IPS-NIHi7 (cell line): ENCODE measurements at regions not wholly inside any gene's neighbourhood (a gene's known extent, or its start where the extent isn't known, plus 50 kb on each side); places are given as distances from the start of the nearest gene placed in this dataset.

Experiments used
- DNase-seq: peaks from one replicate; pipeline ENCODE4 v3.0.0; 2012; ENCODE audit warnings: mixed read lengths; ENCODE audit errors: extremely low spot score

GRCh38 chr1:5427026-5427613 is 565.1 kb downstream of the NPHP4 start:
- DNase-seq: peak; percentile 61

DNA sequence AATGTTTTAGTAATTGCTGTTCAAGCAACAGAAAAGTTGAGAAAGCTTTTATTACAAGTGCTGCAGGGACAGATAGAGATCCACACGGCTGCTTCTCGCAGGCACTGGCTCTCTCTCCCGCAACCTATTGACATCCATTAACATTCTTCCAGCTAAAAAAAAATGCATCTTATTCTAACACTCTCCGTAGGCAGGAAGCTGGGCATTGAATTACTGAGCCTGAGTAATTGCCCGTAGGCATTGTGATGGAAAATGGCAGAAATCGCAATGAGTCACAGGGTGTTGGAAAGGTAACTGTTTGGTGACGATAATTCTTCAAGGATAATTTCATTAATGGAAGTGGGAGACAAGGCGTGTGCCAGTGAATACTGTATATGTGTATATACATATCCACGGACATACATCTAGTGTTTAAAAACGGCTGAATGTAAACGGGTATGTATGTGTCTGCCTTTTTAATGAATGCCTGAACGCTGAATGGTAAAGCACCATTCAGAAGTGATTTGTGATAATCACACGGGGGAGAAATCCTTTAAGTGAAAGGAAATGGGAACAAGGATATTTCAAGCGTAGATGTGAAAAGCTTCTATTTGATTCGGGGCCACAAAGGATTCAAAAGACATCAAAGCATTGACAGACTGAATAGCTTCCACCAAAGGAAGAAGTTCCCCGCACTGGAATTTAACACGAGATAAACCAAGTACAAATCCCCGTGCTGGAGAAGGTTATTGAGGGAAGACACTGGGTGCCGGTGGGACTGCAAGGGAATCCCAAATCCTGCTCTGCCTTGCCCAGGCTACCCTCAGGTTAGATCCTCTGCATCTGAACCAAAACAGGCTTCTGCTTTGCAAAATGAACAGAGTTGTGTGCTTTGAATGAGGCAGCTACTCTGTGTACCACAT is 567.2 kb downstream of the NPHP4 start:
- peak; percentile 38 for DNase-seq

GRCh38 chr1:5423109-5423508 is 569.1 kb downstream of the NPHP4 start:
- DNase-seq: peak; percentile 48

- no peak for DNase-seq
Measured at GRCh38 chr1:5419501-5419900, 572.7 kb downstream of the NPHP4 start.

DNA sequence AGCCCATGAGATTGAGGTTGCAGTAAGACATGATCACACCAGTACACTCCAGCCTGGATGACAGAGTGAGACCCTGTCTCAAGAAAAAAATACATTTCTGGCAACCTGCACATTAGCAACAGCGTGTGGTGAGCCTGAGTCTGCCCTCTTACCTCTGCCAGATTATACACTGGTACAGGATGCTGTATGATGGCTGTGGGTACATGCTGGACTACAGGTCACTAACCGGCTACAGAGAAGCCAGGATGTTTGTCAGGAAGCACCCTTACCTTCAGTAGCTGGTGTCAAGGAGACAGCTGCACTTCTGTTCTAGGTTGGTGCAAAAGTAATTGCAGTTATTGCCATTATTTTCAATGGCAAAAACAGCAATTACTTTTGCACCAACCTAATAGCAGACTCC is 575.7 kb downstream of the NPHP4 start:
- no peak for DNase-seq

DNA sequence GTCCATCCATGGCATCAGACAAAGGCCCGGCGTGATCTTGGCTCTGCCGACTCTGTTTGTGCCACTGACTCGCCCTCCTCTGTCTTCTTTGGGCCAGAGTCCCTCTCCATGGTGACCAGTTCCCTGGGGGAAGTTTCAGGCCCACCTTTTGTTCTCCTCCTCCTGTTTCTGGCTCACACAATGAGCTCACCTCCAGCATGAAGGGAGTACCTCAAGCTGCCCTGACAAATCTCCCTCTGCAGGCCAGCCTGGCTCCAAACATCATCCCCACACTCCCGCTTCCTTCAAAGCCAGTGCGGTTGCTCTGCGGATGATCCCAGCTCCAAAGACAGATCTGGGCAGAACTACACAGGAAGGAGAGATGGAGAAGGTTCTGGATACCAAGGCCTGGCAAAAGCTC is 576.6 kb downstream of the NPHP4 start:
- DNase-seq: peak; percentile 66

GRCh38 chr1:5410652-5411051 is 581.6 kb downstream of the NPHP4 start:
- DNase-seq: no peak

- no peak for DNase-seq
Measured at GRCh38 chr1:5408401-5408800, 583.8 kb downstream of the NPHP4 start.

DNA sequence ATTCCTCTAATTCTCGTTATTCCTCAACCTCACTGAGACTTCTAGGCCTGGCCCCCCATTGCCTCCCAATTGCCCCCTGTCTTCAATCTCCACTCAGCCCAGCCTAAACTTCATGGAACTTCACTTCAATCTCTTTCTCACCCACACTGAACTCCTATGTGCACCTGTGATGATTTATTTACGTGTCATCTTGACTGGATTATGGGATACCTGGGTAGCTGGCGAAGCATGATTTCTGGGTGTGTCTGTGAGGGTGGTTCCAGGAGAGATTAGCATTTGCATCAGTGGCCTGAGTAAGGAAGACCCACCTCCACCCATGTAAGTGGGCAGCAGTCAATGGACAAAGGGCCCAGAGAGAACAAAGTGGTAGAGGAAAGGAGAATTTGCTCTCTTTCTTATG is 587.0 kb downstream of the NPHP4 start:
- DNase-seq: no peak

DNA sequence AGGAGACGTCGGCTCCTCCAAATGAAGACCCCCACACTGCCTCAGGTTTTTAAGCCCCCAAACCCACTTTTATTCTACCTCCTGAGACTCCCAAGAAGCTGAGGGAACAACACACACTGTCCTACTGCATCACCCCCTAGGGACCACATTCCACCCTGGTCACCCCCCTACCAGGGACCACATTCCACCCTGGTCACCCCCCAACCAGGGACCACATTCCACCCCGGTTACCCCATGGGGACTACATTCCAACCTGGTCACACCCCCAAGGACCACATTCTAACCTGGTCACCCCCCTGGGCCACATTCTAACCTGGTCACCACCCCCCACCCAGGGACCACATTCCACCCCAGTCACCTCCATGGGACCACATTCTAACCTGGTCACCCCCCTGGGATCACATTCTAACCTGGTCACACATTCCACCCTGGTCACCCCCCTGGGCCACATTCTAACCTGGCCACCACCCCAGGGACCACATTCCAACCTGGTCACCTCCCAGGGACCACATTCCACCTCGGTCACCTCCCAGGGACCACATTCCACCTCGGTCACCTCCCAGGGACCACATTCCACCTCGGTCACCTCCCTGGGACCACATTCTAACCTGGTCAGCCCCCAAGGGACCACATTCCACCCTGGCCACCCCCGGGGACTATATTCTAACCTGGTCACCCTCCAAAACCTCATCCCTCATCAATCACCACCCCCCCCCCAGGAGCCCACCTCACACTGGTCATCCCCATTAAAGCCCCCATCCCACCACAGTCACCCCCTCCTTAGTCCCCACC is 587.6 kb downstream of the NPHP4 start:
- DNase-seq: no peak

DNA sequence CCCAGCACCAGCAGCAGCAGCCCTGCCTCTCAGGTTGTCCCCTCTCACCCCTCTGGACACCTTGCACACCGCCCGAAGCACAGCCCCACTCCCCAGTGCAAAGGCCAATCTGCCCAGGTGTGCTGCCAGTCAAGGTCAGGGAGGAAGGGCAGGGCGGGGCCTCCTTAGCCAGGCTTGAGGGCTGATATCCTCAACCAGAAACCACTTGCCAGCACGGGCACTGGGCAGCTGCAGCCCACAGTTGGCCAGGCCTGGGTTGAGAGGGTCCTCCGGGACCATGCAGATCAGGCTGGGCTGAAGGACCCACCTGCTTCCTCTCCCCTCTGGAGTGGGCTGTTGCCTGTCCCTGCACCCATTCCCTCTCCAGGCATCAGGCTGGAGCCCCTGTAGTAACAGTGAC is 588.3 kb downstream of the NPHP4 start:
- no peak for DNase-seq

GRCh38 chr1:5402618-5403017 is 589.6 kb downstream of the NPHP4 start:
- DNase-seq: no peak

- no peak for DNase-seq
Measured at GRCh38 chr1:5399771-5400170, 592.5 kb downstream of the NPHP4 start.

DNA sequence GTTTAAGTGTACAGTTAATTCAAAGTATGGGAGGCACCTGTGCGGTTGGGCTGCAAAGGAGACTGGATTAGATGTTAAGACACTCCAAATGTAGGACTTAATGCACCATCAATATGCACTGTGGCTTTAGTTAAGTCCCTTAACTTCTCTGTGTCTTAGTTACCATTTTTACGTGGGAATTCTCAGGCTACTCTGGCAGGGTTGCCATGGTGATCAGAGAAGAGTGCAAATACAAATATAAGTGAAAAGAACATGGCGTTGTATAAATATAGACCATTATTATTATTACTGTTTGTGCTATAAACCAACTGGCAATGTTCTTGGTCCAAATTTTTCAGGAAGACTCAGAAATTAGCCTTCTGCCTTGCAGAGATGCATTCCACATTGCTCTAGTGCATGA is 595.6 kb downstream of the NPHP4 start:
- no peak for DNase-seq

DNA sequence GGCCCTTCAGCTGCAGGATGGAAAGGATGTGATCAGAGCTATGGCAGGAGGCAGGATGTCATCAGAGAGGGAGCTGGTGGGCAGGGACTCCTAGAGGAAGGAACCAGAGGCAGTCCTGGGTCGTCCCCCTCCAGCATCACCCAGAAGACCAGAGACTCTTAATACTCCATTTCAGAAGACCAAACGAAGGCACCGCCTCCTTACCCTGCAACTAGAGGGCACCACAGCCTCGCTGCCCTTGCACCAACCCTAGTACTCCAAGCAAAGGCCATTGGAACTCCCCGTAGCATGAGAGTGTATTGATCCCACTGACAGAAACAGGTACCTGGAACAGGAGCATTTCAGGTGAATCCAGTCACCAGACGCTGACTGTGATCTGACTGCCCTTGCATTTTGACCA is 598.1 kb downstream of the NPHP4 start:
- peak; percentile 51 for DNase-seq

- DNase-seq: no peak
Measured at GRCh38 chr1:5393603-5394002, 598.6 kb downstream of the NPHP4 start.

DNA sequence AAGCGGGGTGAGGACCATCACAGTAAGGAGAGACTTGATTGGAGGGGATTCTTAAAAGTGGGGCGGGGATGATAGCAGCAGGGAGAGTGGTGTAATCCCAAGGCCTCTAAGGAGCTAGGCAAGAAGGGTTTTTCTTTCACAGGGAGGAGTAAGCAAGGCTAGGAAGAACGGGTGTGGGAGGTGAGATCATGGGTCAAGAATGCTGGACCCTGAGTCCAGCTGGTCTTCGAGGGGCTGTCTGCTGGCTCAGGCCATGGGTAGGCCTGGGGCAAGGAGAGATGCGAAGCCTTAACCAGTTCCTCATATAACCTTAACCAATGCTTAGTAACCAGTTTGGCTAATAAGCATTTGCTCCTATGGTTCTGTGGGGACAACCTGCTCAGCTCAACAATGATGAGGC is 599.1 kb downstream of the NPHP4 start:
- DNase-seq: no peak

DNA sequence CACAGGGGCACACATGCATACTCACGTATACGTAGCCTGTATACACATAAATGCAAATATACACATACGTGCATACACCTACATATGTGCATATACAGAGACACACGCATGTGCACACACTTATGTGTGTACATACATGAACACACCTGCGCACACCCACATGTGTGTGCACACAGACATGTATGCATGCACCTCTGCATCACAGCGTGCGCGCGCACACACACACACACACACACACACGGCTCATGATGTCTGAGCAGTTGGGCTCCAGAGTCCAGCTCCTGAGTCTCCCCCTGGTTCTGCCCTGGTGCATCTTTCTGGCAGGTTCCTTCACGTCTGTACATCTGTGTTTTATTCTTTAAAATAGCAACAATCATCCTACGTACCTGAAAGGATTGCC is 600.5 kb downstream of the NPHP4 start:
- no peak for DNase-seq

- no peak for DNase-seq
Measured at GRCh38 chr1:5390504-5390903, 601.7 kb downstream of the NPHP4 start.

GRCh38 chr1:5389101-5389885 is 602.9 kb downstream of the NPHP4 start:
- DNase-seq: no peak

- no peak for DNase-seq
Measured at GRCh38 chr1:5388622-5389021, 603.6 kb downstream of the NPHP4 start.

- no peak for DNase-seq
Measured at GRCh38 chr1:5386371-5386770, 605.9 kb downstream of the NPHP4 start.
